T-cell (primary cell): ENCODE measurements at regions not wholly inside any gene's neighbourhood (a gene's known extent, or its start where the extent isn't known, plus 50 kb on each side); places are given as distances from the start of the nearest gene placed in this dataset.

Experiments used
- ATAC-seq, 4 experiments: fragments of 200-7000 bp in 3 of 4; fragments of 150-1000 bp in 1 of 4; cut with Tn5 transposase; replicated peaks in 1 of 4; 1 replicate in 3 of 4; 2 replicates in 1 of 4; pipeline ENCODE4 v1.10.0; 2021; ENCODE audit warnings: moderate library complexity in 3 of 4, mild to moderate bottlenecking in 2 of 4, moderate number of reproducible peaks in 1 of 4
- CTCF ChIA-PET, 2 donors: fragments of 300-600 bp; sonication (Branson Sonifier 250); formaldehyde crosslinking; loops; one replicate each; lab custom pipeline; 2022; ENCODE audit warnings: antibody characterized with exemption in 2 of 2; lab: Charles Lee
- POLR2A ChIA-PET, 2 donors: fragments of 300-600 bp; sonication (Branson Sonifier 250); formaldehyde crosslinking; loops; one replicate each; lab custom pipeline; 2022; ENCODE audit warnings: antibody characterized with exemption in 2 of 2; lab: Charles Lee
- DNase-seq, 35 experiments: peaks; one replicate each; pipeline versions ENCODE4 v3.0.0 to v3.0.0-alpha.2; 2013 to 2023
- H3K27ac ChIP-seq: one replicate; pipeline ENCODE4 v1.5.1; 2013; ENCODE audit warnings: low read length
- H3K27me3 ChIP-seq, 2 experiments: replicated peaks in 1 of 2; 1 replicate in 1 of 2; 2 replicates in 1 of 2; pipeline versions ENCODE4 v1.6.1 to v1.7.0; 2013; ENCODE audit warnings: low read length in 1 of 2, mixed read lengths in 1 of 2; ENCODE audit not compliant: control insufficient read depth in 2 of 2, insufficient read depth in 2 of 2; ENCODE audit errors: extremely low read depth in 1 of 2
- H3K36me3 ChIP-seq, 2 donors: 1 replicate in 1 of 2; 2 replicates in 1 of 2; pipeline versions ENCODE4 v1.6.1 to v1.7.0; 2013; ENCODE audit warnings: low read length in 1 of 2; ENCODE audit not compliant: control insufficient read depth in 2 of 2, insufficient read depth in 1 of 2; ENCODE audit errors: extremely low read depth in 1 of 2
- H3K4me1 ChIP-seq, 2 experiments: 1 replicate in 1 of 2; 2 replicates in 1 of 2; pipeline versions ENCODE4 v1.6.1 to v1.7.0; 2013; ENCODE audit warnings: low read length in 2 of 2, mixed read lengths in 1 of 2; ENCODE audit not compliant: insufficient read depth in 2 of 2, control insufficient read depth in 1 of 2; ENCODE audit errors: extremely low read depth in 1 of 2
- H3K4me3 ChIP-seq, 2 donors: 1 replicate in 1 of 2; 2 replicates in 1 of 2; pipeline versions ENCODE4 v1.5.1 to v1.7.0; 2013; ENCODE audit warnings: mild to moderate bottlenecking in 2 of 2, low read length in 1 of 2, moderate library complexity in 1 of 2; ENCODE audit not compliant: control insufficient read depth in 1 of 2; ENCODE audit errors: extremely low read depth in 1 of 2
- H3K9me3 ChIP-seq: 2 replicates; pipeline ENCODE4 v1.7.0; 2013
- H3K27ac Mint-ChIP-seq, 2 donors: one replicate each; pipeline ENCODE4 v1.8.0; 2020 to 2021; ENCODE audit warnings: mild to moderate bottlenecking in 2 of 2, mixed read lengths in 2 of 2
- H3K27me3 Mint-ChIP-seq, 2 donors: one replicate each; pipeline ENCODE4 v1.8.0; 2021 to 2022; ENCODE audit warnings: mixed read lengths in 2 of 2
- H3K36me3 Mint-ChIP-seq: one replicate; pipeline ENCODE4 v1.8.0; 2021; ENCODE audit warnings: mixed read lengths
- H3K4me1 Mint-ChIP-seq, 3 donors: one replicate each; pipeline ENCODE4 v1.8.0; 2020 to 2022; ENCODE audit warnings: mixed read lengths in 3 of 3, mild to moderate bottlenecking in 1 of 3
- H3K4me3 Mint-ChIP-seq, 3 donors: one replicate each; pipeline ENCODE4 v1.8.0; 2020 to 2022; ENCODE audit warnings: mild to moderate bottlenecking in 3 of 3, mixed read lengths in 3 of 3, moderate library complexity in 3 of 3
- H3K9me3 Mint-ChIP-seq, 3 donors: one replicate each; pipeline ENCODE4 v1.8.0; 2020 to 2022; ENCODE audit warnings: mixed read lengths in 3 of 3
- WGBS: methylation state at CpG from one replicate; pipeline ENCODE4 v1.1.5; 2013; ENCODE audit warnings: missing lambda C conversion rate; ENCODE audit not compliant: insufficient coverage; 5-methylcytosine and 5-hydroxymethylcytosine counted together

GRCh38 chr2:19717446-19717845 lies 184.3 kb downstream of the TTC32 start:
- no peak overlapping the region for H3K27ac Mint-ChIP-seq
- Histone ChIP-seq H3K27ac (no peak overlapping the region), H3K9me3 (no peaks in the 10 kb centered on the region), H3K27me3 (peaks cover 0 to 6% of the 10 kb centered on the region in 2 experiments), H3K4me1 (no peaks in the 10 kb centered on the region), H3K36me3 (no peaks in the 10 kb centered on the region), H3K4me3 (no peak overlapping the region)
- ChIA-PET POLR2A (no interaction called here), CTCF (no interaction called here)
- DNase-seq (no peak), ATAC-seq (no peak)
- peaks cover 8 to 15% of the 10 kb centered on the region in 2 donors for H3K27me3 Mint-ChIP-seq
- peaks cover 0 to 5% (median 0%) of the 10 kb centered on the region in 3 donors for H3K9me3 Mint-ChIP-seq
- no peaks in the 10 kb centered on the region for H3K4me1 Mint-ChIP-seq
- no peaks in the 10 kb centered on the region for H3K36me3 Mint-ChIP-seq
- WGBS: 50% methylated on average over 1 of the region's 2 CpGs
- no peak overlapping the region for H3K4me3 Mint-ChIP-seq

GRCh38 chr2:19714926-19715325 lies 186.9 kb downstream of the TTC32 start:
- peaks cover 0 to 6% of the 10 kb centered on the region in 2 experiments for H3K27me3 ChIP-seq
- H3K9me3 Mint-ChIP-seq: peaks cover 0 to 5% (median 5%) of the 10 kb centered on the region in 3 donors
- H3K36me3 ChIP-seq: no peaks in the 10 kb centered on the region
- no peak overlapping the region for H3K27ac ChIP-seq
- H3K9me3 ChIP-seq: no peaks in the 10 kb centered on the region
- no peak overlapping the region for H3K27ac Mint-ChIP-seq
- CTCF ChIA-PET: no interaction called here
- ATAC-seq: no peak
- POLR2A ChIA-PET: no interaction called here
- peaks cover 0 to 7% (median 4%) of the 10 kb centered on the region in 3 donors for H3K4me1 Mint-ChIP-seq
- H3K4me1 ChIP-seq: no peaks in the 10 kb centered on the region
- no peaks in the 10 kb centered on the region for H3K36me3 Mint-ChIP-seq
- H3K4me3 Mint-ChIP-seq: no peak overlapping the region
- H3K27me3 Mint-ChIP-seq: peaks cover 8 to 18% of the 10 kb centered on the region in 2 donors
- no peak overlapping the region for H3K4me3 ChIP-seq
- WGBS: 80% methylated on average over 2 of the region's 4 CpGs
- no peak for DNase-seq

- Histone ChIP-seq H3K27ac (no peak overlapping the region), H3K27me3 (peaks cover 0 to 2% of the 10 kb centered on the region in 2 experiments), H3K4me1 (no peaks in the 10 kb centered on the region), H3K4me3 (no peak overlapping the region), H3K9me3 (no peaks in the 10 kb centered on the region), H3K36me3 (no peaks in the 10 kb centered on the region)
- Mint-ChIP-seq H3K9me3 (peaks cover 0 to 5% (median 5%) of the 10 kb centered on the region in 3 donors), H3K27me3 (peaks cover 12 to 15% of the 10 kb centered on the region in 2 donors), H3K4me1 (peaks cover 0 to 7% (median 4%) of the 10 kb centered on the region in 3 donors), H3K4me3 (no peak overlapping the region), H3K36me3 (no peaks in the 10 kb centered on the region), H3K27ac (no peak overlapping the region)
- DNase-seq (no peak), ATAC-seq (no peak)
- ChIA-PET POLR2A (no interaction called here), CTCF (no interaction called here)
- 88% methylated on average over 3 of the region's 4 CpGs for WGBS
Measured at GRCh38 chr2:19712850-19713249, 188.9 kb downstream of the TTC32 start.

GRCh38 chr2:19711470-19712372 lies 190.1 kb downstream of the TTC32 start:
- ChIA-PET POLR2A (no interaction called here), CTCF (no interaction called here)
- Mint-ChIP-seq H3K27me3 (peaks cover 10 to 24% of the 10 kb centered on the region in 2 donors), H3K4me3 (no peak overlapping the region), H3K27ac (no peak overlapping the region), H3K9me3 (peaks cover 0 to 5% (median 5%) of the 10 kb centered on the region in 3 donors), H3K36me3 (no peaks in the 10 kb centered on the region), H3K4me1 (peaks cover 0 to 7% (median 4%) of the 10 kb centered on the region in 3 donors)
- Histone ChIP-seq H3K27ac (no peak overlapping the region), H3K9me3 (no peaks in the 10 kb centered on the region), H3K27me3 (peaks cover 0 to 4% of the 10 kb centered on the region in 2 experiments), H3K4me3 (no peak overlapping the region), H3K4me1 (no peaks in the 10 kb centered on the region), H3K36me3 (no peaks in the 10 kb centered on the region)
- peak in 1 of 4 experiments; percentile 12 for ATAC-seq
- 100% methylated on average over 1 of the region's 5 CpGs for WGBS
- DNase-seq: peak in 2 of 35 experiments; percentile 6 to 12

- no peaks in the 10 kb centered on the region for H3K4me1 ChIP-seq
- H3K4me3 ChIP-seq: no peak overlapping the region
- Mint-ChIP-seq H3K27me3 (peaks cover 5 to 22% of the 10 kb centered on the region in 2 donors), H3K9me3 (peaks cover 0 to 5% (median 5%) of the 10 kb centered on the region in 3 donors), H3K27ac (no peak overlapping the region), H3K4me1 (peaks cover 0 to 7% (median 4%) of the 10 kb centered on the region in 3 donors), H3K36me3 (no peaks in the 10 kb centered on the region), H3K4me3 (no peak overlapping the region)
- no peaks in the 10 kb centered on the region for H3K9me3 ChIP-seq
- ChIA-PET CTCF (no interaction called here), POLR2A (no interaction called here)
- WGBS: no CpG with 5 or more reads among the region's 2 CpGs
- no peaks in the 10 kb centered on the region for H3K36me3 ChIP-seq
- H3K27ac ChIP-seq: no peak overlapping the region
- H3K27me3 ChIP-seq: peaks cover 0 to 4% of the 10 kb centered on the region in 2 experiments
- DNase-seq (no peak), ATAC-seq (no peak)
Measured at GRCh38 chr2:19710230-19710629, 191.6 kb downstream of the TTC32 start.

- Mint-ChIP-seq H3K36me3 (no peaks in the 10 kb centered on the region), H3K4me3 (no peak overlapping the region), H3K27ac (no peak overlapping the region), H3K4me1 (peaks cover 0 to 7% (median 4%) of the 10 kb centered on the region in 3 donors), H3K9me3 (peaks cover 0 to 5% (median 5%) of the 10 kb centered on the region in 3 donors), H3K27me3 (peaks cover 5 to 22% of the 10 kb centered on the region in 2 donors)
- DNase-seq (no peak), ATAC-seq (no peak)
- Histone ChIP-seq H3K36me3 (no peaks in the 10 kb centered on the region), H3K9me3 (no peaks in the 10 kb centered on the region), H3K27ac (no peak overlapping the region), H3K4me1 (no peaks in the 10 kb centered on the region), H3K4me3 (no peak overlapping the region), H3K27me3 (peaks cover 0 to 4% of the 10 kb centered on the region in 2 experiments)
- ChIA-PET POLR2A (no interaction called here), CTCF (no interaction called here)
- WGBS: no CpG with 5 or more reads among the region's 2 CpGs
Measured at GRCh38 chr2:19709553-19709952, 192.2 kb downstream of the TTC32 start.
